Left ventricle myocardium inferior (tissue), 1 donor: ENCODE measurements at regions not wholly inside any gene's neighbourhood (a gene's known extent, or its start where the extent isn't known, plus 50 kb on each side); places are given as distances from the start of the nearest gene placed in this dataset.
A peak's percentile ranks its signal among the peaks of the same experiment; 100 is the strongest.

Source experiments
- DNase-seq: peaks from one replicate; pipeline ENCODE4 v3.0.0-alpha.2; 2020
- H3K27ac ChIP-seq: fragments of 200-600 bp; replicated peaks from 2 replicates; pipeline ENCODE4 v1.8.0; 2021
- H3K27me3 ChIP-seq: fragments of 200-600 bp; 2 replicates; pipeline ENCODE4 v1.8.0; 2021; ENCODE audit warnings: low read depth
- H3K36me3 ChIP-seq: fragments of 200-600 bp; 2 replicates; pipeline ENCODE4 v1.8.0; 2021
- H3K4me1 ChIP-seq: fragments of 200-600 bp; 2 replicates; pipeline ENCODE4 v1.8.0; 2021
- H3K4me3 ChIP-seq: fragments of 200-600 bp; 2 replicates; pipeline ENCODE4 v1.8.0; 2021; ENCODE audit warnings: mild to moderate bottlenecking, moderate library complexity
- H3K9me3 ChIP-seq: fragments of 200-600 bp; replicated peaks from 2 replicates; pipeline ENCODE4 v1.8.0; 2021
- CTCF ChIP-seq: fragments of 200-600 bp; IDR thresholded peaks from 2 replicates; pipeline ENCODE4 v1.8.0; 2021; ENCODE audit warnings: antibody characterized with exemption, mild to moderate bottlenecking, borderline replicate concordance
- intact Hi-C: fragments of 100-400 bp; cut with micrococcal nuclease; formaldehyde crosslinking; loops from one replicate; pipeline ENCODE4 v1.11.0; 2022
- donor health status: DM: no; HTN: yes; CAD: no; lungs with severe emphysema.

GRCh38 chr3:28847736-28848135 is 433.1 kb upstream of the RBMS3 start:
- Histone ChIP-seq H3K36me3 (no peaks in the 10 kb centered on the region), H3K27ac (no peak overlapping the region), H3K4me3 (no peak overlapping the region), H3K4me1 (no peaks in the 10 kb centered on the region), H3K27me3 (no peaks in the 10 kb centered on the region), H3K9me3 (no peaks in the 10 kb centered on the region)
- TF ChIP-seq CTCF: no peak
- intact Hi-C loops: no loop called here
- no peak for DNase-seq

- Histone ChIP-seq H3K36me3 (no peaks in the 10 kb centered on the region), H3K4me1 (no peaks in the 10 kb centered on the region), H3K4me3 (no peak overlapping the region), H3K27ac (no peak overlapping the region), H3K9me3 (no peaks in the 10 kb centered on the region), H3K27me3 (no peaks in the 10 kb centered on the region)
- intact Hi-C loops: no loop called here
- DNase-seq: no peak
- TF ChIP-seq CTCF: no peak
Observed at GRCh38 chr3:28850186-28850585, 430.7 kb upstream of the RBMS3 start.

DNA sequence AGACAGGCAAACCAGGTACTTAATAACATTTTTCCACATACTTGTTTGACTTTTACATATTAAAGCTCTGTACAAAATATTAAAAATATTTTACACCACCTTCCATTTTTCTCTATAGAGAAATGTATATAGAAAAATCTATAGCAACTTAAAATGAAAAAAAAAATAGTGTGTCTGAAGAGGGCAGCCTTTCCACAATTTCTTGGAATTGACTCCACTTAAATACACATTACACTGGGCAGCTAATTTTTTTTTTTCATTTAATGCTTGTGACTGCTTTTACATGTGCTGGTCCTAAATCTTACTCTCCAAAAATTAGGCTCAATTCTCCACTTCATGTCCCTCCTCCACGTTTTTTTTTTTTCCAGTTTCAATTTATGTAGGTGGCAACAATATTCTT is 427.0 kb upstream of the RBMS3 start:
- Histone ChIP-seq H3K27me3 (no peaks in the 10 kb centered on the region), H3K4me1 (no peaks in the 10 kb centered on the region), H3K36me3 (no peaks in the 10 kb centered on the region), H3K9me3 (no peaks in the 10 kb centered on the region), H3K27ac (no peak overlapping the region), H3K4me3 (no peak overlapping the region)
- intact Hi-C loops: no loop called here
- no peak for TF ChIP-seq CTCF
- DNase-seq: no peak

GRCh38 chr3:28856796-28857195 is 424.1 kb upstream of the RBMS3 start:
- Histone ChIP-seq H3K4me1 (no peaks in the 10 kb centered on the region), H3K27ac (no peak overlapping the region), H3K9me3 (no peaks in the 10 kb centered on the region), H3K36me3 (no peaks in the 10 kb centered on the region), H3K27me3 (no peaks in the 10 kb centered on the region), H3K4me3 (no peak overlapping the region)
- no peak for DNase-seq
- intact Hi-C loops: no loop called here
- no peak for TF ChIP-seq CTCF

DNA sequence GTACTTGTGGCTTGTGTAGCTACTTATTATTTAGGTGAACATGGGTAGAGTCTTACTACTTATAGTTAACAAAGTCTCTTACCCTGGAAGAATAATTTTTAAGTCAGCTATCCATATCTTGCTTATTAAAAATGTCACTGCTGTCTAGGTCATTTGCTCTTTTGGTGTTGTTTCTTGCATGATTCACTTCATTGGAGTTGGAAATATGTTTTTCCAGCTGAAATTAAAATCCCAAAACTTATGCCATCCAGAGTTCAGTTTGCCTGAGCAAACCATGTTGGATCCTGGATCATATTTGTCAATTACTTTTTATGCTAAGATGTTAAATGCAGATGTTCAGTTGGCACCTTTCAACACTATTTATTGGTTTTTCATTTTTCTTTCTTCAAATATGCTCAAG is 421.0 kb upstream of the RBMS3 start:
- Histone ChIP-seq H3K4me3 (no peak overlapping the region), H3K36me3 (no peaks in the 10 kb centered on the region), H3K27me3 (no peaks in the 10 kb centered on the region), H3K9me3 (no peaks in the 10 kb centered on the region), H3K4me1 (no peaks in the 10 kb centered on the region), H3K27ac (no peak overlapping the region)
- intact Hi-C loops: no loop called here
- no peak for DNase-seq
- TF ChIP-seq CTCF: no peak

DNA sequence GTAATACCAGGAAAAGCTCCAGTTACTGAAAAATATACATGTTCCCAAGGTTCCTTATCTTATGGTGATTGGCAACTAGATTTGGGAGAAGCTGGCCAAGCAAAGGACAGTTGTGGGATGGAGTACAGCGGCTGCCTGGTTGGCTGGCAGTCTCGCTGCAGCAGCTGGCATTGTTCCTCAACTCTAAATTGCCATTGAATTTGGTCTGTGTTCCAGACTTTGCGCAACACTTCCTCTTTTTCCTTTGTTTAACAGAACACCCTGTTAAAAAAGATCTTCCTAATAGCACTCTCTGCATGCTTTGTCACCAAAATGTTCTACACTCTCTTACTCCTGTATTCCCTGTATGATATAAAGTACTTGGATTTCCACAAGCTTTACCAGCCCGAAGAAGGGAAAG is 420.6 kb upstream of the RBMS3 start:
- intact Hi-C loops: no loop called here

More for the DNA sequence above, 420.6 kb upstream of the RBMS3 start:
- TF ChIP-seq CTCF: no peak
- no peaks in the 10 kb centered on the region for H3K27me3 ChIP-seq
- peak overlapping the region; percentile 38 for H3K27ac ChIP-seq
- no peaks in the 10 kb centered on the region for H3K9me3 ChIP-seq
- H3K36me3 ChIP-seq: no peaks in the 10 kb centered on the region
- no peak overlapping the region for H3K4me3 ChIP-seq
- H3K4me1 ChIP-seq: no peaks in the 10 kb centered on the region
- peak; percentile 35 for DNase-seq
